GM12878 (cell line): ENCODE measurements at regions not wholly inside any gene's neighbourhood (a gene's known extent, or its start where the extent isn't known, plus 50 kb on each side); places are given as distances from the start of the nearest gene placed in this dataset.

Experiments used
- ATAC-seq: fragments of 200-7000 bp; cut with Tn5 transposase; 3 replicates; pipeline ENCODE4 v1.9.1; 2020; ENCODE audit warnings: mild to moderate bottlenecking, moderate library complexity
- BruUV-seq: library from RNA; stranded (reverse); fragments of 400-500 nt; replicated peaks from 2 replicates; lab custom pipeline; 2021; lab: Mats Ljungman, UMichigan
- CTCF ChIA-PET: fragments of 300-600 bp; sonication (Branson Sonifier 250); formaldehyde crosslinking; extraction: SDS; loops from one replicate; lab custom pipeline; 2021; ENCODE audit warnings: inconsistent platforms; lab: Yijun Ruan, JAX
- POLR2A ChIA-PET: fragments of 350-600 bp; formaldehyde crosslinking; extraction: SDS; loops from one replicate; lab custom pipeline; 2021; ENCODE audit warnings: inconsistent platforms; lab: Charles Lee
- RAD21 ChIA-PET: fragments of 300-600 bp; sonication (Branson Sonifier 250); formaldehyde crosslinking; loops from one replicate; lab custom pipeline; 2023; ENCODE audit warnings: antibody characterized with exemption; ENCODE audit not compliant: unreplicated experiment; lab: Charles Lee
- SMC1A ChIA-PET: fragments of 300-600 bp; sonication (Branson Sonifier 250); formaldehyde crosslinking; loops from one replicate; lab custom pipeline; 2023; ENCODE audit not compliant: unreplicated experiment, uncharacterized antibody; lab: Charles Lee
- DNase-seq: peaks from one replicate; pipeline ENCODE4 v3.0.0-alpha.2; 2011; ENCODE audit warnings: low read depth, low spot score
- FAIRE-seq: peaks from 3 replicates; lab custom pipeline; 2011; peaks lifted over from hg19 to GRCh38; lab: Jason Lieb, UNC
- H2AFZ ChIP-seq: 2 replicates; pipeline ENCODE4 v1.6.0; 2011; ENCODE audit warnings: low read depth, low read length, control low read depth; ENCODE audit not compliant: control insufficient read depth
- H3K27ac ChIP-seq: 2 replicates; pipeline ENCODE4 v1.5.1; 2011; ENCODE audit warnings: control low read depth; ENCODE audit not compliant: control insufficient read depth, insufficient read depth
- H3K27me3 ChIP-seq, 2 experiments: replicated peaks in 1 of 2; 2 replicates each; pipeline versions ENCODE4 v1.6.0 to v1.6.1; 2011; ENCODE audit warnings: low read length in 1 of 2; ENCODE audit not compliant: control insufficient read depth in 2 of 2, insufficient read depth in 2 of 2
- H3K36me3 ChIP-seq, 2 experiments: 2 replicates each; pipeline ENCODE4 v1.5.1; 2011; ENCODE audit warnings: low read length in 1 of 2; ENCODE audit not compliant: control insufficient read depth in 2 of 2, insufficient read depth in 2 of 2
- H3K4me1 ChIP-seq: 2 replicates; pipeline ENCODE4 v1.6.1; 2011; ENCODE audit warnings: mild to moderate bottlenecking, low read length, moderate library complexity, mixed read lengths; ENCODE audit not compliant: control insufficient read depth, insufficient read depth
- H3K4me2 ChIP-seq: 2 replicates; pipeline ENCODE4 v1.6.0; 2011; ENCODE audit warnings: control low read depth; ENCODE audit not compliant: control insufficient read depth, insufficient read depth
- H3K4me3 ChIP-seq: fragments of 200-600 bp; sonication (generic); 2 replicates; pipeline ENCODE4 v1.5.1; 2016
- H3K79me2 ChIP-seq: 2 replicates; pipeline ENCODE4 v1.6.0; 2011; ENCODE audit warnings: low read length; ENCODE audit not compliant: control insufficient read depth, insufficient read depth
- H3K9ac ChIP-seq: 2 replicates; pipeline ENCODE4 v1.8.0; 2011; ENCODE audit warnings: low read length, control low read depth, mixed read lengths; ENCODE audit not compliant: control insufficient read depth, insufficient read depth
- H3K9me3 ChIP-seq: replicated peaks from 3 replicates; pipeline ENCODE4 v1.5.1; 2011; ENCODE audit warnings: mild to moderate bottlenecking, low read length; ENCODE audit not compliant: control insufficient read depth, insufficient read depth
- H4K20me1 ChIP-seq: 2 replicates; pipeline ENCODE4 v1.6.0; 2011; ENCODE audit not compliant: control insufficient read depth, insufficient read depth
- CEBPB ChIP-seq, 2 experiments: fragments of 150-350 bp in 1 of 2; IDR thresholded peaks; 2 replicates each; pipeline ENCODE4 v1.6.1; 2012 to 2014; ENCODE audit warnings: low read depth in 2 of 2, low read length in 2 of 2, borderline replicate concordance in 1 of 2, inconsistent platforms in 1 of 2
- FOXK2 ChIP-seq: fragments of 450-650 bp; IDR thresholded peaks from 2 replicates; pipeline ENCODE4 v1.6.1; 2017; ENCODE audit warnings: mild to moderate bottlenecking, moderate library complexity
- KLF5 ChIP-seq: fragments of 450-650 bp; IDR thresholded peaks from 2 replicates; pipeline ENCODE4 v1.6.1; 2014; ENCODE audit warnings: mild to moderate bottlenecking; ENCODE audit not compliant: partially characterized antibody
- MTA2 ChIP-seq: fragments of 450-650 bp; IDR thresholded peaks from 2 replicates; pipeline ENCODE4 v1.6.1; 2016; ENCODE audit warnings: low read depth, mild to moderate bottlenecking, moderate library complexity
- WRNIP1 ChIP-seq: IDR thresholded peaks from 2 replicates; pipeline ENCODE4 v1.6.1; 2011; ENCODE audit warnings: low read depth, low read length, improper control_type of control experiment, borderline replicate concordance
- WGBS: methylation state at CpG from one replicate; pipeline ENCODE4 v1.1.6; 2016; ENCODE audit warnings: low lambda C conversion rate; ENCODE audit not compliant: insufficient replicate concordance, insufficient coverage; ENCODE audit errors: missing lambda C conversion rate; 5-methylcytosine and 5-hydroxymethylcytosine counted together
- in situ Hi-C: fragments of 300-500 bp; cut with MboI; formaldehyde crosslinking; loops from 9 replicates; pipeline ENCODE4 v1.14.3; 2018; ENCODE audit warnings: mixed read lengths
- intact Hi-C: fragments of 100-400 bp; cut with micrococcal nuclease; formaldehyde crosslinking; loops from one replicate; pipeline ENCODE4 v1.14.2; 2022; ENCODE audit not compliant: unreplicated experiment
- TF ChIP-seq, protein P1 (sequence below): fragments of 450-650 bp; formaldehyde crosslinking; IDR thresholded peaks from 2 replicates; pipeline ENCODE4 v1.4.0; 2022; ENCODE audit warnings: mild to moderate bottlenecking, moderate library complexity

- Histone ChIP-seq H2AFZ (no peak overlapping the region), H3K27ac (no peak overlapping the region), H3K27me3 (no peaks in the 10 kb centered on the region), H4K20me1 (no peaks in the 10 kb centered on the region), H3K4me1 (no peaks in the 10 kb centered on the region), H3K36me3 (no peaks in the 10 kb centered on the region), H3K4me2 (no peak overlapping the region), H3K79me2 (no peaks in the 10 kb centered on the region), H3K9ac (no peak overlapping the region), H3K9me3 (no peaks in the 10 kb centered on the region), H3K4me3 (no peak overlapping the region)
- BruUV-seq: no TSS peak
- ChIA-PET POLR2A (no interaction called here), CTCF (interaction anchor here (0.7 kb wide), 1 partner anchor 177 kb away, joined by 3 read pairs; no protein-coding TSS in a partner anchor), RAD21 (no interaction called here), SMC1A (no interaction called here)
- ATAC-seq: no peak
- WGBS: 8% methylated on average over 4 of the region's 4 CpGs
- FAIRE-seq: no peak
- DNase-seq: no peak
- TF ChIP-seq MTA2 (no peak), FOXK2 (no peak), KLF5 (no peak), WRNIP1 (no peak), CEBPB (IDR thresholded peaks at IDR 0.05; ENCODE audit: borderline replicate concordance in 1 of 2, low read depth in 2 of 2, low read length in 2 of 2) (no peak)
- TF ChIP-seq, protein P1, sequence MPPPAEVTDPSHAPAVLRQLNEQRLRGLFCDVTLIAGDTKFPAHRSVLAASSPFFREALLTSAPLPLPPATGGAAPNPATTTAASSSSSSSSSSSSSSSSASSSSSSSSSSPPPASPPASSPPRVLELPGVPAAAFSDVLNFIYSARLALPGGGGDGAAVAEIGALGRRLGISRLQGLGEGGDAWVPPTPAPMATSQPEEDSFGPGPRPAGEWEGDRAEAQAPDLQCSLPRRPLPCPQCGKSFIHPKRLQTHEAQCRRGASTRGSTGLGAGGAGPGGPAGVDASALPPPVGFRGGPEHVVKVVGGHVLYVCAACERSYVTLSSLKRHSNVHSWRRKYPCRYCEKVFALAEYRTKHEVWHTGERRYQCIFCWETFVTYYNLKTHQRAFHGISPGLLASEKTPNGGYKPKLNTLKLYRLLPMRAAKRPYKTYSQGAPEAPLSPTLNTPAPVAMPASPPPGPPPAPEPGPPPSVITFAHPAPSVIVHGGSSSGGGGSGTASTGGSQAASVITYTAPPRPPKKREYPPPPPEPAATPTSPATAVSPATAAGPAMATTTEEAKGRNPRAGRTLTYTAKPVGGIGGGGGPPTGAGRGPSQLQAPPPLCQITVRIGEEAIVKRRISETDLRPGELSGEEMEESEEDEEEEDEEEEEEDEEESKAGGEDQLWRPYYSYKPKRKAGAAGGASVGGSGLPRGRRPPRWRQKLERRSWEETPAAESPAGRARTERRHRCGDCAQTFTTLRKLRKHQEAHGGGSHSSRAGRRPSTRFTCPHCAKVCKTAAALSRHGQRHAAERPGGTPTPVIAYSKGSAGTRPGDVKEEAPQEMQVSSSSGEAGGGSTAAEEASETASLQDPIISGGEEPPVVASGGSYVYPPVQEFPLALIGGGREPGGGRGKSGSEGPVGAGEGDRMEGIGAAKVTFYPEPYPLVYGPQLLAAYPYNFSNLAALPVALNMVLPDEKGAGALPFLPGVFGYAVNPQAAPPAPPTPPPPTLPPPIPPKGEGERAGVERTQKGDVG (CRISPR knock-in tag): no peak
- intact Hi-C loops (loop anchor here (10.0 kb wide), 1 partner anchor 627 kb away; no protein-coding TSS in a partner anchor), in situ Hi-C loops (no loop called here)
These were observed 653.7 kb downstream of the METTL4 start for GRCh38 chr18:1917569-1917968.
